ENCODE measurements at regions not wholly inside any gene's neighbourhood (a gene's known extent, or its start where the extent isn't known, plus 50 kb on each side); places are given as distances from the start of the nearest gene placed in this dataset. TPM values are rescaled to one million over a fixed set of nuclear protein-coding genes. Genes with fewer than 3 reads are reported as not detected.

Small RNAs in the stretch of these regions (small RNA-seq; reads per million reads assigned to genes)
- gene RF00096 (ENCODE audit: insufficient read depth) = not detected
